PC-9 (cell line): ENCODE measurements at regions not wholly inside any gene's neighbourhood (a gene's known extent, or its start where the extent isn't known, plus 50 kb on each side); places are given as distances from the start of the nearest gene placed in this dataset.

Experiments
- CTCF ChIP-seq: fragments of 200-600 bp; sonication (generic); conservative IDR thresholded peaks from 2 replicates; pipeline ENCODE4 v1.6.1; 2017; ENCODE audit warnings: mixed run types, antibody characterized with exemption, mild to moderate bottlenecking, moderate library complexity
- EZH2 ChIP-seq: fragments of 200-600 bp; sonication (generic); IDR thresholded peaks from 2 replicates; pipeline ENCODE4 v1.8.0; 2017; ENCODE audit warnings: antibody characterized with exemption, low read depth

GRCh38 chr14:98819867-98820206, 452.2 kb downstream of the BCL11B start:
- TF ChIP-seq CTCF, result no peak
- TF ChIP-seq EZH2, result no peak
